ENCODE measurements at regions not wholly inside any gene's neighbourhood (a gene's known extent, or its start where the extent isn't known, plus 50 kb on each side); places are given as distances from the start of the nearest gene placed in this dataset.

- H3K27ac Mint-ChIP-seq (ENCODE audit: unreplicated experiment) = no peak overlapping the region
- no peaks in the 10 kb centered on the region for H3K36me3 Mint-ChIP-seq (ENCODE audit: low read depth)
- H3K27me3 Mint-ChIP-seq (ENCODE audit: low read depth) = no peaks in the 10 kb centered on the region
- DNase-seq (ENCODE audit: low spot score) = no peak
- peaks cover 11% of the 10 kb centered on the region for H3K9me3 Mint-ChIP-seq (ENCODE audit: low read depth)
- no peak overlapping the region for H3K4me3 Mint-ChIP-seq (ENCODE audit: unreplicated experiment)
- TF ChIP-seq CTCF (IDR thresholded peaks at IDR 0.05) = no peak
- peaks cover 8% of the 10 kb centered on the region for H3K4me1 Mint-ChIP-seq (ENCODE audit: low read depth)
Observed at GRCh38 chr16:52050418-52050817, 496.5 kb downstream of the TOX3 start.

GRCh38 chr16:52035436-52035835 lies 511.5 kb downstream of the TOX3 start:
- H3K4me3 Mint-ChIP-seq (ENCODE audit: unreplicated experiment) = no peak overlapping the region
- no peak for DNase-seq (ENCODE audit: low spot score)
- no peaks in the 10 kb centered on the region for H3K36me3 Mint-ChIP-seq (ENCODE audit: low read depth)
- H3K9me3 Mint-ChIP-seq (ENCODE audit: low read depth) = no peaks in the 10 kb centered on the region
- no peak overlapping the region for H3K27ac Mint-ChIP-seq (ENCODE audit: unreplicated experiment)
- no peaks in the 10 kb centered on the region for H3K27me3 Mint-ChIP-seq (ENCODE audit: low read depth)
- TF ChIP-seq CTCF (IDR thresholded peaks at IDR 0.05) = no peak
- H3K4me1 Mint-ChIP-seq (ENCODE audit: low read depth) = peaks cover 8% of the 10 kb centered on the region

- DNase-seq (ENCODE audit: low spot score) = no peak
- Mint-ChIP-seq H3K4me1 (ENCODE audit: low read depth) (peaks cover 8% of the 10 kb centered on the region), H3K27ac (ENCODE audit: unreplicated experiment) (no peak overlapping the region), H3K9me3 (ENCODE audit: low read depth) (no peaks in the 10 kb centered on the region), H3K4me3 (ENCODE audit: unreplicated experiment) (no peak overlapping the region), H3K27me3 (ENCODE audit: low read depth) (no peaks in the 10 kb centered on the region), H3K36me3 (ENCODE audit: low read depth) (no peaks in the 10 kb centered on the region)
- no peak for TF ChIP-seq CTCF (IDR thresholded peaks at IDR 0.05)
Observed at GRCh38 chr16:52034830-52035229, 512.1 kb downstream of the TOX3 start.

GRCh38 chr16:52033992-52034391 lies 513.0 kb downstream of the TOX3 start:
- H3K9me3 Mint-ChIP-seq (ENCODE audit: low read depth) = no peaks in the 10 kb centered on the region
- peaks cover 8% of the 10 kb centered on the region for H3K4me1 Mint-ChIP-seq (ENCODE audit: low read depth)
- TF ChIP-seq CTCF (IDR thresholded peaks at IDR 0.05) = no peak
- H3K4me3 Mint-ChIP-seq (ENCODE audit: unreplicated experiment) = no peak overlapping the region
- H3K27ac Mint-ChIP-seq (ENCODE audit: unreplicated experiment) = no peak overlapping the region
- no peaks in the 10 kb centered on the region for H3K27me3 Mint-ChIP-seq (ENCODE audit: low read depth)
- no peaks in the 10 kb centered on the region for H3K36me3 Mint-ChIP-seq (ENCODE audit: low read depth)
- DNase-seq (ENCODE audit: low spot score) = no peak

- TF ChIP-seq CTCF (IDR thresholded peaks at IDR 0.05) = no peak
- Mint-ChIP-seq H3K9me3 (ENCODE audit: low read depth) (peaks cover 3% of the 10 kb centered on the region), H3K36me3 (ENCODE audit: low read depth) (no peaks in the 10 kb centered on the region), H3K27me3 (ENCODE audit: low read depth) (peaks cover 4% of the 10 kb centered on the region), H3K4me3 (ENCODE audit: unreplicated experiment) (no peak overlapping the region), H3K27ac (ENCODE audit: unreplicated experiment) (no peak overlapping the region), H3K4me1 (ENCODE audit: low read depth) (no peaks in the 10 kb centered on the region)
- no peak for DNase-seq (ENCODE audit: low spot score)
Observed at GRCh38 chr16:52022980-52023379, 524.0 kb downstream of the TOX3 start.

Data from chondrocyte (in vitro differentiated cells).